GM12878 (cell line): ENCODE measurements at regions not wholly inside any gene's neighbourhood (a gene's known extent, or its start where the extent isn't known, plus 50 kb on each side); places are given as distances from the start of the nearest gene placed in this dataset.
A peak's percentile ranks its signal among the peaks of the same experiment; 100 is the strongest.

Source experiments
- ATAC-seq: fragments of 200-7000 bp; cut with Tn5 transposase; 3 replicates; pipeline ENCODE4 v1.9.1; 2020; ENCODE audit warnings: mild to moderate bottlenecking, moderate library complexity
- BruUV-seq: library from RNA; stranded (reverse); fragments of 400-500 nt; replicated peaks from 2 replicates; lab custom pipeline; 2021; lab: Mats Ljungman, UMichigan
- CTCF ChIA-PET: fragments of 300-600 bp; sonication (Branson Sonifier 250); formaldehyde crosslinking; extraction: SDS; loops from one replicate; lab custom pipeline; 2021; ENCODE audit warnings: inconsistent platforms; lab: Yijun Ruan, JAX
- POLR2A ChIA-PET: fragments of 350-600 bp; formaldehyde crosslinking; extraction: SDS; loops from one replicate; lab custom pipeline; 2021; ENCODE audit warnings: inconsistent platforms; lab: Charles Lee
- RAD21 ChIA-PET: fragments of 300-600 bp; sonication (Branson Sonifier 250); formaldehyde crosslinking; loops from one replicate; lab custom pipeline; 2023; ENCODE audit warnings: antibody characterized with exemption; ENCODE audit not compliant: unreplicated experiment; lab: Charles Lee
- SMC1A ChIA-PET: fragments of 300-600 bp; sonication (Branson Sonifier 250); formaldehyde crosslinking; loops from one replicate; lab custom pipeline; 2023; ENCODE audit not compliant: unreplicated experiment, uncharacterized antibody; lab: Charles Lee
- DNase-seq: peaks from one replicate; pipeline ENCODE4 v3.0.0-alpha.2; 2011; ENCODE audit warnings: low read depth, low spot score
- FAIRE-seq: peaks from 3 replicates; lab custom pipeline; 2011; peaks lifted over from hg19 to GRCh38; lab: Jason Lieb, UNC
- H2AFZ ChIP-seq: 2 replicates; pipeline ENCODE4 v1.6.0; 2011; ENCODE audit warnings: low read depth, low read length, control low read depth; ENCODE audit not compliant: control insufficient read depth
- H3K27ac ChIP-seq: 2 replicates; pipeline ENCODE4 v1.5.1; 2011; ENCODE audit warnings: control low read depth; ENCODE audit not compliant: control insufficient read depth, insufficient read depth
- H3K27me3 ChIP-seq, 2 experiments: replicated peaks in 1 of 2; 2 replicates each; pipeline versions ENCODE4 v1.6.0 to v1.6.1; 2011; ENCODE audit warnings: low read length in 1 of 2; ENCODE audit not compliant: control insufficient read depth in 2 of 2, insufficient read depth in 2 of 2
- H3K36me3 ChIP-seq, 2 experiments: 2 replicates each; pipeline ENCODE4 v1.5.1; 2011; ENCODE audit warnings: low read length in 1 of 2; ENCODE audit not compliant: control insufficient read depth in 2 of 2, insufficient read depth in 2 of 2
- H3K4me1 ChIP-seq: 2 replicates; pipeline ENCODE4 v1.6.1; 2011; ENCODE audit warnings: mild to moderate bottlenecking, low read length, moderate library complexity, mixed read lengths; ENCODE audit not compliant: control insufficient read depth, insufficient read depth
- H3K4me2 ChIP-seq: 2 replicates; pipeline ENCODE4 v1.6.0; 2011; ENCODE audit warnings: control low read depth; ENCODE audit not compliant: control insufficient read depth, insufficient read depth
- H3K4me3 ChIP-seq: fragments of 200-600 bp; sonication (generic); 2 replicates; pipeline ENCODE4 v1.5.1; 2016
- H3K79me2 ChIP-seq: 2 replicates; pipeline ENCODE4 v1.6.0; 2011; ENCODE audit warnings: low read length; ENCODE audit not compliant: control insufficient read depth, insufficient read depth
- H3K9ac ChIP-seq: 2 replicates; pipeline ENCODE4 v1.8.0; 2011; ENCODE audit warnings: low read length, control low read depth, mixed read lengths; ENCODE audit not compliant: control insufficient read depth, insufficient read depth
- H3K9me3 ChIP-seq: replicated peaks from 3 replicates; pipeline ENCODE4 v1.5.1; 2011; ENCODE audit warnings: mild to moderate bottlenecking, low read length; ENCODE audit not compliant: control insufficient read depth, insufficient read depth
- H4K20me1 ChIP-seq: 2 replicates; pipeline ENCODE4 v1.6.0; 2011; ENCODE audit not compliant: control insufficient read depth, insufficient read depth
- E2F8 ChIP-seq: fragments of 450-650 bp; IDR thresholded peaks from 2 replicates; pipeline ENCODE4 v1.6.1; 2018; ENCODE audit warnings: mild to moderate bottlenecking, low read depth, moderate library complexity; ENCODE audit not compliant: partially characterized antibody
- E4F1 ChIP-seq: fragments of 450-650 bp; IDR thresholded peaks from 2 replicates; pipeline ENCODE4 v1.6.1; 2018; ENCODE audit warnings: borderline replicate concordance, mild to moderate bottlenecking; ENCODE audit not compliant: partially characterized antibody
- KDM1A ChIP-seq: fragments of 200-600 bp; sonication (generic); IDR thresholded peaks from 2 replicates; pipeline ENCODE4 v1.6.1; 2016; ENCODE audit warnings: borderline replicate concordance
- SREBF2 ChIP-seq: IDR thresholded peaks from 2 replicates; pipeline ENCODE4 v1.6.1; 2012; ENCODE audit warnings: mild to moderate bottlenecking, low read length
- ZBTB11 ChIP-seq: fragments of 450-650 bp; formaldehyde crosslinking; IDR thresholded peaks from 2 replicates; pipeline ENCODE4 v1.5.0; 2022; ENCODE audit warnings: mild to moderate bottlenecking, missing genetic modification characterization
- WGBS: methylation state at CpG from one replicate; pipeline ENCODE4 v1.1.6; 2016; ENCODE audit warnings: low lambda C conversion rate; ENCODE audit not compliant: insufficient replicate concordance, insufficient coverage; ENCODE audit errors: missing lambda C conversion rate; 5-methylcytosine and 5-hydroxymethylcytosine counted together
- in situ Hi-C: fragments of 300-500 bp; cut with MboI; formaldehyde crosslinking; loops from 9 replicates; pipeline ENCODE4 v1.14.3; 2018; ENCODE audit warnings: mixed read lengths
- intact Hi-C: fragments of 100-400 bp; cut with micrococcal nuclease; formaldehyde crosslinking; loops from one replicate; pipeline ENCODE4 v1.14.2; 2022; ENCODE audit not compliant: unreplicated experiment

GRCh38 chr18:4587204-4587603 lies 132.1 kb upstream of the DLGAP1 start (continued):
- TF ChIP-seq ZBTB11 (CRISPR knock-in tag), result no peak

- POLR2A ChIA-PET, result no interaction called here
- TF ChIP-seq E4F1 (no peak), KDM1A (no peak), SREBF2 (no peak), E2F8 (no peak)
- no peak overlapping the region for H3K4me2 ChIP-seq
- H3K79me2 ChIP-seq, result no peaks in the 10 kb centered on the region
- RAD21 ChIA-PET, result no interaction called here
- intact Hi-C loops (no loop called here), in situ Hi-C loops (no loop called here)
- DNase-seq, result no peak
- CTCF ChIA-PET, result interaction anchor here (0.8 kb wide), 1 partner anchor 28 kb away, joined by 3 read pairs; no protein-coding TSS in a partner anchor
- FAIRE-seq, result no peak
- no TSS peak for BruUV-seq
- no peaks in the 10 kb centered on the region for H3K4me1 ChIP-seq
- no peak overlapping the region for H3K4me3 ChIP-seq
- H4K20me1 ChIP-seq, result no peaks in the 10 kb centered on the region
- no peaks in the 10 kb centered on the region for H3K36me3 ChIP-seq
- no peak overlapping the region for H3K27ac ChIP-seq
- SMC1A ChIA-PET, result interaction anchor here (1.1 kb wide), 1 partner anchor 12 kb away, joined by 4 read pairs; no protein-coding TSS in a partner anchor
- H3K9me3 ChIP-seq, result no peaks in the 10 kb centered on the region; the same call in 2 of the 3 replicates
- no peak overlapping the region for H2AFZ ChIP-seq
- no peak overlapping the region for H3K9ac ChIP-seq
- peak; percentile 41; the same call in 2 of the 3 replicates for ATAC-seq
- 0% methylated on average over 2 of the region's 2 CpGs for WGBS
- H3K27me3 ChIP-seq, result no peaks in the 10 kb centered on the region
These were observed 131.6 kb upstream of the DLGAP1 start for GRCh38 chr18:4586731-4587130.
